HepG2 (cell line): ENCODE measurements at regions not wholly inside any gene's neighbourhood (a gene's known extent, or its start where the extent isn't known, plus 50 kb on each side); places are given as distances from the start of the nearest gene placed in this dataset.

ENCODE experiments used
- ARNT ChIP-seq: fragments of 450-650 bp; IDR thresholded peaks from 2 replicates; pipeline ENCODE4 v1.6.1; 2017
- BORCS8-MEF2B ChIP-seq: sonication (generic); formaldehyde crosslinking; IDR thresholded peaks from 2 replicates; pipeline ENCODE4 v1.8.0; 2022; ENCODE audit warnings: mild to moderate bottlenecking, missing genetic modification reagents
- CHD2 ChIP-seq: IDR thresholded peaks from 2 replicates; pipeline ENCODE4 v1.6.1; 2011; ENCODE audit warnings: low read depth, low read length, improper control_type of control experiment
- HDAC1 ChIP-seq: sonication (generic); formaldehyde crosslinking; IDR thresholded peaks from 2 replicates; pipeline ENCODE4 v1.5.1; 2020; ENCODE audit warnings: mild to moderate bottlenecking, missing genetic modification reagents
- HNF4A ChIP-seq: sonication (generic); formaldehyde crosslinking; IDR thresholded peaks from 2 replicates; pipeline ENCODE4 v1.4.0; 2020; ENCODE audit warnings: missing genetic modification reagents
- KLF11 ChIP-seq: IDR thresholded peaks from 2 replicates; pipeline ENCODE4 v1.6.1; 2016; ENCODE audit warnings: missing compliant biosample characterization
- MTF1 ChIP-seq: sonication (generic); formaldehyde crosslinking; IDR thresholded peaks from 2 replicates; pipeline ENCODE4 v1.5.0; 2020; ENCODE audit warnings: missing genetic modification reagents
- NAIF1 ChIP-seq: sonication (generic); formaldehyde crosslinking; IDR thresholded peaks from 2 replicates; pipeline ENCODE4 v1.5.0; 2020; ENCODE audit warnings: mild to moderate bottlenecking, missing genetic modification reagents, borderline replicate concordance
- RBM39 ChIP-seq: fragments of 200-400 bp; formaldehyde crosslinking; IDR thresholded peaks from one replicate; pipeline ENCODE4 v1.6.1; 2018; ENCODE audit warnings: antibody characterized with exemption, mild to moderate bottlenecking, low read depth, low read length; ENCODE audit not compliant: poor library complexity, severe bottlenecking
- RXRA ChIP-seq: sonication (generic); formaldehyde crosslinking; IDR thresholded peaks from 2 replicates; pipeline ENCODE4 v1.5.1; 2020; ENCODE audit warnings: missing genetic modification reagents
- RXRB ChIP-seq: IDR thresholded peaks from 2 replicates; pipeline ENCODE4 v1.6.1; 2016; ENCODE audit warnings: borderline replicate concordance, missing genetic modification reagents, missing compliant biosample characterization
- SP4 ChIP-seq: sonication (generic); formaldehyde crosslinking; IDR thresholded peaks from 2 replicates; pipeline ENCODE4 v1.8.1; 2023; ENCODE audit warnings: mild to moderate bottlenecking, missing genetic modification reagents
- TBP ChIP-seq: sonication (generic); formaldehyde crosslinking; IDR thresholded peaks from 2 replicates; pipeline ENCODE4 v1.5.0; 2020; ENCODE audit warnings: missing genetic modification reagents
- TEAD3 ChIP-seq: optimal IDR thresholded peaks from 2 replicates; pipeline ENCODE3; 2016; ENCODE audit warnings: borderline replicate concordance
- ZBTB1 ChIP-seq: sonication (generic); formaldehyde crosslinking; IDR thresholded peaks from 2 replicates; pipeline ENCODE4 v1.4.0; 2020; ENCODE audit warnings: missing genetic modification reagents, borderline replicate concordance
- ZC3H4 ChIP-seq: sonication (generic); formaldehyde crosslinking; IDR thresholded peaks from 2 replicates; pipeline ENCODE4 v1.4.0; 2020; ENCODE audit warnings: missing genetic modification reagents, borderline replicate concordance
- ZMAT3 ChIP-seq: sonication (generic); formaldehyde crosslinking; conservative IDR thresholded peaks from 2 replicates; pipeline ENCODE4 v1.7.0; 2021; ENCODE audit warnings: missing genetic modification reagents
- ZNF24 ChIP-seq: fragments of 450-650 bp; IDR thresholded peaks from 2 replicates; pipeline ENCODE4 v1.6.1; 2017; ENCODE audit warnings: antibody characterized with exemption, mild to moderate bottlenecking
- ZNF331 ChIP-seq: sonication (generic); formaldehyde crosslinking; IDR thresholded peaks from 2 replicates; pipeline ENCODE4 v1.4.0; 2020; ENCODE audit warnings: missing genetic modification reagents
- ZNF451 ChIP-seq: sonication (generic); formaldehyde crosslinking; IDR thresholded peaks from 2 replicates; pipeline ENCODE4 v1.5.0; 2020; ENCODE audit warnings: mild to moderate bottlenecking, missing genetic modification reagents
- ZNF501 ChIP-seq: sonication (generic); formaldehyde crosslinking; IDR thresholded peaks from 2 replicates; pipeline ENCODE4 v1.5.1; 2020; ENCODE audit warnings: mild to moderate bottlenecking, moderate library complexity, missing genetic modification reagents
- ZNF510 ChIP-seq: sonication (generic); formaldehyde crosslinking; IDR thresholded peaks from 2 replicates; pipeline ENCODE4 v1.4.0; 2020; ENCODE audit warnings: low read depth, mild to moderate bottlenecking, missing genetic modification reagents
- ZNF737 ChIP-seq: sonication (generic); formaldehyde crosslinking; IDR thresholded peaks from 2 replicates; pipeline ENCODE4 v1.5.0; 2020; ENCODE audit warnings: missing genetic modification reagents, mild to moderate bottlenecking, borderline replicate concordance
- TF ChIP-seq, protein P1 (sequence below): sonication (generic); formaldehyde crosslinking; IDR thresholded peaks from 2 replicates; pipeline ENCODE4 v1.8.1; 2023; ENCODE audit warnings: mild to moderate bottlenecking, missing genetic modification reagents
- TF ChIP-seq, protein P2 (sequence below): sonication (generic); formaldehyde crosslinking; IDR thresholded peaks from 2 replicates; pipeline ENCODE4 v1.8.0; 2022; ENCODE audit warnings: missing genetic modification reagents, mild to moderate bottlenecking, inconsistent platforms, borderline replicate concordance
- TF ChIP-seq, protein P3 (sequence below): sonication (generic); formaldehyde crosslinking; IDR thresholded peaks from 2 replicates; pipeline ENCODE4 v1.4.0; 2020; ENCODE audit warnings: low read depth, mild to moderate bottlenecking, missing genetic modification reagents
- TF ChIP-seq, protein P4 (sequence below): sonication (generic); formaldehyde crosslinking; IDR thresholded peaks from 2 replicates; pipeline ENCODE4 v1.5.0; 2020; ENCODE audit warnings: missing genetic modification reagents, mild to moderate bottlenecking, borderline replicate concordance

DNA sequence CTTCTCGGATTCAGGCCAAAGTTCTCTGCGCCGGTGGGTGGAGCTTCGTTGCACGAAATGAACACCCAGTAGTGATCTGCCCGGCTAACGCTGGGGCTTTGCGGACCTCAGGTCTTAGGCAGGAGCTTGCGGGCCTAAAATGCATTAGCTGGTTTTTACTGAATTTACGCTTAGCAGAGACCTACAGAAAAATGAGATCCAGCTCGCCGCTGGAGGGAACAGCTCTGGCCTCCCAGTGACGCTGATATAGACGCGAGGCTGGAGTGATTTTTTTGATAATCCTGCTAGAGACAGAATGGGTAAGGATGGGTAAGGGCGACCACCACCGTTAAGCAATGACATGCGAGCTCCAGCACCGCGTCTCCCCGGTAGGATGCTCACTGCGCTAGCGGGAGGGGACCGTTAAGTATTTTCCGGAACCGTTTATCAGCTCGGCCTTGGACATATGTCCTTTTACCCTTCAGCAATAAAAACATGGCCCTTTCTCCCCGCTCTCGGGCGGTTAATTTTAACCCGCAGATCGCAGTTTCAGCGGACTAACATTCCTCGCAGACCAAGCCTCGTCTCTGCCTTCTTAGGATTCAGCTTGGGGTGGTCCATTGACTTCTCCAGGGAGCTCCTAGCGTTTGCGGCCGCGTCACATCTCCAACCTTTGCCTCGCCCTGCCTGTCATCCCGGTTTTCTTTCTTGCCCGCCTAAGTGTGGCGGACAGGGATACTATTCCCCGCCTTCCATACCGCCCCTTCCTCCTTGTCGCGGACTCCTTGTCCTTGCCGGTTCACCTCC lies 109.3 kb downstream of the GPX5 start (continued):
- TF ChIP-seq, protein P1, sequence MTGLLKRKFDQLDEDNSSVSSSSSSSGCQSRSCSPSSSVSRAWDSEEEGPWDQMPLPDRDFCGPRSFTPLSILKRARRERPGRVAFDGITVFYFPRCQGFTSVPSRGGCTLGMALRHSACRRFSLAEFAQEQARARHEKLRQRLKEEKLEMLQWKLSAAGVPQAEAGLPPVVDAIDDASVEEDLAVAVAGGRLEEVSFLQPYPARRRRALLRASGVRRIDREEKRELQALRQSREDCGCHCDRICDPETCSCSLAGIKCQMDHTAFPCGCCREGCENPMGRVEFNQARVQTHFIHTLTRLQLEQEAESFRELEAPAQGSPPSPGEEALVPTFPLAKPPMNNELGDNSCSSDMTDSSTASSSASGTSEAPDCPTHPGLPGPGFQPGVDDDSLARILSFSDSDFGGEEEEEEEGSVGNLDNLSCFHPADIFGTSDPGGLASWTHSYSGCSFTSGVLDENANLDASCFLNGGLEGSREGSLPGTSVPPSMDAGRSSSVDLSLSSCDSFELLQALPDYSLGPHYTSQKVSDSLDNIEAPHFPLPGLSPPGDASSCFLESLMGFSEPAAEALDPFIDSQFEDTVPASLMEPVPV (CRISPR knock-in tag): 0 out of 2 replicates have a peak, but pooled peaks have one; percentile 26
- TF ChIP-seq RBM39 (no peak), ARNT (no peak), ZMAT3 (CRISPR knock-in tag) (0 out of 2 replicates have a peak, but pooled peaks have one; percentile 60), CHD2 (no peak), SP4 (0 out of 2 replicates have a peak, but pooled peaks have one; percentile 13), ZNF501 (CRISPR knock-in tag) (peak; percentile 66), KLF11 (CRISPR knock-in tag) (no peak), BORCS8-MEF2B (0 out of 2 replicates have a peak, but pooled peaks have one; percentile 61), TEAD3 (CRISPR knock-in tag) (no peak), NAIF1 (CRISPR knock-in tag) (peak; percentile 92), ZNF737 (CRISPR knock-in tag) (0 out of 2 replicates have a peak, but pooled peaks have one; percentile 25), ZNF510 (CRISPR knock-in tag) (0 out of 2 replicates have a peak, but pooled peaks have one; percentile 43), ZNF451 (0 out of 2 replicates have a peak, but pooled peaks have one; percentile 25), TBP (CRISPR knock-in tag) (0 out of 2 replicates have a peak, but pooled peaks have one; percentile 12), ZNF24 (no peak), ZNF331 (CRISPR knock-in tag) (no peak), HNF4A (CRISPR knock-in tag) (peak; percentile 65), ZBTB1 (CRISPR knock-in tag) (no peak), RXRA (no peak), HDAC1 (CRISPR knock-in tag) (peak; percentile 64; the same call in 1 of the 2 replicates), ZC3H4 (no peak), RXRB (0 out of 2 replicates have a peak, but pooled peaks have one; percentile 15), MTF1 (no peak)
- TF ChIP-seq, protein P2, sequence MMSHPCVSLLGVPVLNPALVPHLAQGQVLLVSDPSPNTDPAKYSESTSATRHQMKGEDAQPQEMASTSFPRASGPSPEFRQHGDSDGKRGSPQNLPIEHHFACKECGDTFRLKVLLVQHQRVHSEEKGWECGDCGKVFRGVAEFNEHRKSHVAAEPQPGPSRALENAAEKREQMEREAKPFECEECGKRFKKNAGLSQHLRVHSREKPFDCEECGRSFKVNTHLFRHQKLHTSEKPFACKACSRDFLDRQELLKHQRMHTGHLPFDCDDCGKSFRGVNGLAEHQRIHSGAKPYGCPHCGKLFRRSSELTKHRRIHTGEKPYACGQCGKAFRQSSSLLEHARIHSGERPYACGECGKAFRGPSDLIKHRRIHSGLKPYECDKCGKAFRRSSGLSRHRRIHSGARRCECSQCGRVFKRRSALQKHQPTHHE (CRISPR knock-in tag): no peak
- TF ChIP-seq, protein P3, sequence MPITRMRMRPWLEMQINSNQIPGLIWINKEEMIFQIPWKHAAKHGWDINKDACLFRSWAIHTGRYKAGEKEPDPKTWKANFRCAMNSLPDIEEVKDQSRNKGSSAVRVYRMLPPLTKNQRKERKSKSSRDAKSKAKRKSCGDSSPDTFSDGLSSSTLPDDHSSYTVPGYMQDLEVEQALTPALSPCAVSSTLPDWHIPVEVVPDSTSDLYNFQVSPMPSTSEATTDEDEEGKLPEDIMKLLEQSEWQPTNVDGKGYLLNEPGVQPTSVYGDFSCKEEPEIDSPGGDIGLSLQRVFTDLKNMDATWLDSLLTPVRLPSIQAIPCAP (CRISPR knock-in tag): peak; percentile 43; the same call in 1 of the 2 replicates
- TF ChIP-seq, protein P4, sequence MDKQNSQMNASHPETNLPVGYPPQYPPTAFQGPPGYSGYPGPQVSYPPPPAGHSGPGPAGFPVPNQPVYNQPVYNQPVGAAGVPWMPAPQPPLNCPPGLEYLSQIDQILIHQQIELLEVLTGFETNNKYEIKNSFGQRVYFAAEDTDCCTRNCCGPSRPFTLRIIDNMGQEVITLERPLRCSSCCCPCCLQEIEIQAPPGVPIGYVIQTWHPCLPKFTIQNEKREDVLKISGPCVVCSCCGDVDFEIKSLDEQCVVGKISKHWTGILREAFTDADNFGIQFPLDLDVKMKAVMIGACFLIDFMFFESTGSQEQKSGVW: no peak
